ENCODE measurements at regions not wholly inside any gene's neighbourhood (a gene's known extent, or its start where the extent isn't known, plus 50 kb on each side); places are given as distances from the start of the nearest gene placed in this dataset.

DNA sequence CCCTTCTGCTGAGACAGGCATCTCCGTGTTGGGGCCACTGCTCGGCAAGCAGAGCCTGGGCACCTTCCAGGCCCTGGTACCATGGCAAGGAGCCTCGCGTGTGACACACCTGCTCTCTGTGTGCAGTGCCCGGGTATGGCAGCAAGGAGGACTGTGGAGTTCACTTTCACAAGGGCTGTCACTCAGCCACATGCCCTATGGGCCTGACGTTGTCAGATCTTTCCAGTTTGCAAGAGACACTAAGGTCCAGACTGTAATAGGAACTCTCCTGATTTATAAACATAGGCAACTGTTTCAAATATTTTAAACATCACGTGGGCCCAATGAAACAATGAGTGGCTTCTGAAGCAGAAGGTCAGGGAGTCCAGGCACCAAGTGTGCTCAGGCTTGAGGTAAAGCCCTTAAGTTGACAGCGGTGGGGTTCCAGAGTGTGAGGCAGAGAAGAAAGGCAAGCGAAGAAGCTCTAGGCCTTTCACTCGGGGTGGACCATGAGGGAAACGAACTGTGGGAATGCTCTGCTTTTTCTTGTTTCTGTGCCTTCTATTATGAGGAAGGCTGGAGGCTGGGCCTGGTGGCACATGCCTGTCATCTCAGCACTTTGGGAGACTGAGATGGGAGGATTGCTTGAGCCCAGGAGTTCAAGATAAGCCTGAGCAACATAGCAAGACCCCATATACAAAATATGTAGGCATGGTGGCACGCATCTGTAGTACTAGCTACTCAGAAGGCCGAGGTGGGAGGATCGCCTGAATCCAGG is 108.6 kb upstream of the TRIM2 start:
- no peaks in the 10 kb centered on the region for H3K9me3 ChIP-seq
- ChIA-PET POLR2A (no interaction called here), CTCF (interaction anchor here (1.2 to 2.2 kb wide), 2 partner anchors 11 to 32 kb away, joined by 3 to 7 read pairs; no protein-coding TSS in a partner anchor)
- H3K27ac ChIP-seq: no peak overlapping the region
- 0 out of 6 replicates have a peak, but pooled peaks of 1 of the 2 experiments have one; percentile 47 for ATAC-seq
- DNase-seq (ENCODE audit: low read depth in 1 of 2, low spot score in 1 of 2): no peak
- no peak for FAIRE-seq
- H3K4me2 ChIP-seq: no peak overlapping the region
- no peak overlapping the region for H3K4me3 ChIP-seq
- 82% methylated on average over 12 of the region's 14 CpGs for WGBS (ENCODE audit: missing lambda C conversion rate)
- H3K4me1 ChIP-seq: no peaks in the 10 kb centered on the region
- TF ChIP-seq EHF (CRISPR knock-in tag; IDR thresholded peaks at IDR 0.05): no peak
- no peak for TF ChIP-seq JUN (IDR thresholded peaks at IDR 0.05)
- TF ChIP-seq KDM5A (IDR thresholded peaks at IDR 0.05): no peak
- no peak for TF ChIP-seq RCOR1 (IDR thresholded peaks at IDR 0.05; ENCODE audit: low read depth, low read length)
- TF ChIP-seq CHD2 (IDR thresholded peaks at IDR 0.05; ENCODE audit: low read length, partially characterized antibody): no peak
- no peak for TF ChIP-seq ZNF302 (CRISPR knock-in tag; IDR thresholded peaks at IDR 0.05)
- TF ChIP-seq CHD4 (IDR thresholded peaks at IDR 0.05; ENCODE audit: borderline replicate concordance): no peak
- TF ChIP-seq MYC (IDR thresholded peaks at IDR 0.05; ENCODE audit: borderline replicate concordance, low read length): no peak
- TF ChIP-seq, protein P1, sequence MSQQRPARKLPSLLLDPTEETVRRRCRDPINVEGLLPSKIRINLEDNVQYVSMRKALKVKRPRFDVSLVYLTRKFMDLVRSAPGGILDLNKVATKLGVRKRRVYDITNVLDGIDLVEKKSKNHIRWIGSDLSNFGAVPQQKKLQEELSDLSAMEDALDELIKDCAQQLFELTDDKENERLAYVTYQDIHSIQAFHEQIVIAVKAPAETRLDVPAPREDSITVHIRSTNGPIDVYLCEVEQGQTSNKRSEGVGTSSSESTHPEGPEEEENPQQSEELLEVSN (IDR thresholded peaks at IDR 0.05; ENCODE audit: borderline replicate concordance, low read depth): no peak
- TF ChIP-seq SMC3 (IDR thresholded peaks at IDR 0.05): no peak
- no peak for TF ChIP-seq POLR2AphosphoS2 (conservative IDR thresholded peaks at IDR 0.05; ENCODE audit: low read length)
- TF ChIP-seq CBX2 (IDR thresholded peaks at IDR 0.05; ENCODE audit: borderline replicate concordance, low read depth): no peak
- TF ChIP-seq ZC3H11A (IDR thresholded peaks at IDR 0.05): no peak
- no peak for TF ChIP-seq HEYL (CRISPR knock-in tag; IDR thresholded peaks at IDR 0.05)
- TF ChIP-seq, protein P2, sequence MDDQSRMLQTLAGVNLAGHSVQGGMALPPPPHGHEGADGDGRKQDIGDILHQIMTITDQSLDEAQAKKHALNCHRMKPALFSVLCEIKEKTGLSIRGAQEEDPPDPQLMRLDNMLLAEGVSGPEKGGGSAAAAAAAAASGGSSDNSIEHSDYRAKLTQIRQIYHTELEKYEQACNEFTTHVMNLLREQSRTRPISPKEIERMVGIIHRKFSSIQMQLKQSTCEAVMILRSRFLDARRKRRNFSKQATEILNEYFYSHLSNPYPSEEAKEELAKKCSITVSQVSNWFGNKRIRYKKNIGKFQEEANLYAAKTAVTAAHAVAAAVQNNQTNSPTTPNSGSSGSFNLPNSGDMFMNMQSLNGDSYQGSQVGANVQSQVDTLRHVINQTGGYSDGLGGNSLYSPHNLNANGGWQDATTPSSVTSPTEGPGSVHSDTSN (IDR thresholded peaks at IDR 0.05): no peak
- TF ChIP-seq TP53 (CRISPR knock-in tag; IDR thresholded peaks at IDR 0.05): no peak
- TF ChIP-seq, protein P3, sequence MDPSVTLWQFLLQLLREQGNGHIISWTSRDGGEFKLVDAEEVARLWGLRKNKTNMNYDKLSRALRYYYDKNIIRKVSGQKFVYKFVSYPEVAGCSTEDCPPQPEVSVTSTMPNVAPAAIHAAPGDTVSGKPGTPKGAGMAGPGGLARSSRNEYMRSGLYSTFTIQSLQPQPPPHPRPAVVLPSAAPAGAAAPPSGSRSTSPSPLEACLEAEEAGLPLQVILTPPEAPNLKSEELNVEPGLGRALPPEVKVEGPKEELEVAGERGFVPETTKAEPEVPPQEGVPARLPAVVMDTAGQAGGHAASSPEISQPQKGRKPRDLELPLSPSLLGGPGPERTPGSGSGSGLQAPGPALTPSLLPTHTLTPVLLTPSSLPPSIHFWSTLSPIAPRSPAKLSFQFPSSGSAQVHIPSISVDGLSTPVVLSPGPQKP (IDR thresholded peaks at IDR 0.05; ENCODE audit: low read depth, low read length): no peak

DNA sequence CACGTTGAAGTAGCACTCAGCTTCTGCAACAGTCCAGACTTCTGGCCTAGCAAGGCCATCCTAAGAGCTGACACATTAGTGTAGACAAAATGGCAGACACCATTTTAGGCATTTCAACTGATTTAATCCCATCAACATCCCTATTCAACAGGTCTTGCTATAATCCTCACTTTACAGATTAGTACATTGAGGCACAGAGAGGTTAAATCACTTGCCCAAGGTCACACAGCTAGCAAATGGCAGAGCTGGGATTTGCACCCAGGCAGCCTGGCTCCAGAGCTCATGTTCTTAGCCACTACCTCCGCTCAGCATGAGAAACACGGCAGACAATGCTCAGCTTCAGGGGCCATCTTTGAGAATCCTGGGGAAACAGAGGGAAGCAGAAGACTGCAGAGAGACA is 107.9 kb upstream of the TRIM2 start:
- DNase-seq (ENCODE audit: low read depth in 1 of 2, low spot score in 1 of 2) (no peak), FAIRE-seq (no peak), ATAC-seq (no peak)
- Histone ChIP-seq H3K4me3 (no peak overlapping the region), H3K9me3 (no peaks in the 10 kb centered on the region), H3K4me2 (no peak overlapping the region), H3K4me1 (no peaks in the 10 kb centered on the region), H3K27ac (no peak overlapping the region)
- POLR2A ChIA-PET: no interaction called here
- TF ChIP-seq ZC3H11A (IDR thresholded peaks at IDR 0.05): no peak
- TF ChIP-seq RAD21 (conservative IDR thresholded peaks at IDR 0.05 in 1 of 2, IDR thresholded peaks at IDR 0.05 in 1 of 2): no peak
- TF ChIP-seq, protein P2 (IDR thresholded peaks at IDR 0.05): no peak
- TF ChIP-seq RFX5 (IDR thresholded peaks at IDR 0.05): no peak
- no peak for TF ChIP-seq ZFP36 (IDR thresholded peaks at IDR 0.05; ENCODE audit: borderline replicate concordance, partially characterized antibody)
- no peak for TF ChIP-seq HDAC2 (IDR thresholded peaks at IDR 0.05)
- TF ChIP-seq JUNB (IDR thresholded peaks at IDR 0.05): no peak
- TF ChIP-seq CBX2 (IDR thresholded peaks at IDR 0.05; ENCODE audit: borderline replicate concordance, low read depth): no peak
- no peak for TF ChIP-seq BHLHE40 (IDR thresholded peaks at IDR 0.05; ENCODE audit: low read depth, low read length)
- no peak for TF ChIP-seq RARB (CRISPR knock-in tag; IDR thresholded peaks at IDR 0.05)
- 88% methylated on average over 3 of the region's 3 CpGs for WGBS (ENCODE audit: missing lambda C conversion rate)
- CTCF ChIA-PET: interaction anchor here (1.2 to 2.2 kb wide), 2 partner anchors 12 to 32 kb away, joined by 3 to 7 read pairs; no protein-coding TSS in a partner anchor
